Caki2 (cell line): ENCODE measurements at regions not wholly inside any gene's neighbourhood (a gene's known extent, or its start where the extent isn't known, plus 50 kb on each side); places are given as distances from the start of the nearest gene placed in this dataset.
A peak's percentile ranks its signal among the peaks of the same experiment; 100 is the strongest.
"Not testable (repeated sequence)": the region's sequence is repeated elsewhere in the genome, so short reads cannot be mapped to it uniquely, and the experiment has no call there.

Source experiments
- DNase-seq: peaks from one replicate; pipeline ENCODE4 v3.0.0-alpha.2; 2015; ENCODE audit warnings: low read depth
- in situ Hi-C: cut with HindIII; loops from 2 replicates; pipeline ENCODE4 v1.10.0; 2016; ENCODE audit warnings: low sequenced_read_pairs, low pct_unique_long_range_greater_than_20kb, mixed read lengths

GRCh38 chr7:110264288-110264687, 826.6 kb upstream of the LRRN3 start:
- in situ Hi-C loops, result no loop called here
- no peak for DNase-seq

- no peak for DNase-seq
- in situ Hi-C loops, result no loop called here
These were observed 809.6 kb upstream of the LRRN3 start for GRCh38 chr7:110281362-110281761.

GRCh38 chr7:110283056-110283455, 807.9 kb upstream of the LRRN3 start:
- DNase-seq, result no peak
- in situ Hi-C loops, result no loop called here

- DNase-seq, result no peak
- in situ Hi-C loops, result no loop called here
These were observed 799.5 kb upstream of the LRRN3 start for GRCh38 chr7:110291430-110291829.

- in situ Hi-C loops, result no loop called here
- DNase-seq, result peak; percentile 4
These were observed 794.6 kb upstream of the LRRN3 start for GRCh38 chr7:110296321-110296720.

GRCh38 chr7:110307776-110308175, 783.2 kb upstream of the LRRN3 start:
- in situ Hi-C loops, result no loop called here
- DNase-seq, result no peak

GRCh38 chr7:110308791-110309190, 782.1 kb upstream of the LRRN3 start:
- no peak for DNase-seq
- in situ Hi-C loops, result no loop called here

- no peak for DNase-seq
- in situ Hi-C loops, result no loop called here
These were observed 781.0 kb upstream of the LRRN3 start for GRCh38 chr7:110309941-110310340.

GRCh38 chr7:110311556-110311955, 779.4 kb upstream of the LRRN3 start:
- DNase-seq, result no peak
- in situ Hi-C loops, result no loop called here

GRCh38 chr7:110317541-110318265, 773.2 kb upstream of the LRRN3 start:
- in situ Hi-C loops, result no loop called here
- peak; percentile 33 for DNase-seq

- in situ Hi-C loops, DNase-seq: not testable (repeated sequence)
These were observed 770.6 kb upstream of the LRRN3 start for GRCh38 chr7:110320285-110320684.

- in situ Hi-C loops, result no loop called here
- no peak for DNase-seq
These were observed 768.1 kb upstream of the LRRN3 start for GRCh38 chr7:110322796-110323195.

GRCh38 chr7:110326966-110327365, 764.0 kb upstream of the LRRN3 start:
- no peak for DNase-seq
- in situ Hi-C loops, result no loop called here

- in situ Hi-C loops, result no loop called here
- no peak for DNase-seq
These were observed 754.5 kb upstream of the LRRN3 start for GRCh38 chr7:110336423-110336822.

- in situ Hi-C loops, result no loop called here
- DNase-seq, result no peak
These were observed 753.3 kb upstream of the LRRN3 start for GRCh38 chr7:110337646-110338045.

- no peak for DNase-seq
- in situ Hi-C loops, result no loop called here
These were observed 743.8 kb upstream of the LRRN3 start for GRCh38 chr7:110347081-110347480.

GRCh38 chr7:110356438-110356837, 734.5 kb upstream of the LRRN3 start:
- no peak for DNase-seq

GRCh38 chr7:110358028-110358427, 732.9 kb upstream of the LRRN3 start:
- in situ Hi-C loops, result no loop called here
- DNase-seq, result no peak

More at GRCh38 chr7:110356438-110356837, 734.5 kb upstream of the LRRN3 start:
- in situ Hi-C loops, result no loop called here

GRCh38 chr7:110371709-110372108, 719.2 kb upstream of the LRRN3 start:
- in situ Hi-C loops, result no loop called here
- no peak for DNase-seq

- in situ Hi-C loops, result no loop called here
- no peak for DNase-seq
These were observed 718.2 kb upstream of the LRRN3 start for GRCh38 chr7:110372685-110373084.
